Neural progenitor cell (in vitro differentiated cells): ENCODE measurements at regions not wholly inside any gene's neighbourhood (a gene's known extent, or its start where the extent isn't known, plus 50 kb on each side); places are given as distances from the start of the nearest gene placed in this dataset.

Experiments used
- DNase-seq: peaks from one replicate; pipeline ENCODE4 v3.0.0-alpha.2; 2016; ENCODE audit warnings: low spot score
- H2AFZ ChIP-seq: fragments of 200-600 bp; sonication (generic); replicated peaks from 2 replicates; pipeline ENCODE4 v1.6.1; 2016; ENCODE audit warnings: antibody characterized with exemption
- H3F3A ChIP-seq: fragments of 200-600 bp; sonication (generic); 2 replicates; pipeline ENCODE4 v1.6.1; 2016; ENCODE audit warnings: antibody characterized with exemption, low read depth
- H3K27ac ChIP-seq: fragments of 200-600 bp; sonication (generic); 2 replicates; pipeline ENCODE4 v1.5.1; 2016; ENCODE audit warnings: mild to moderate bottlenecking
- H3K27me3 ChIP-seq: fragments of 200-600 bp; sonication (generic); 2 replicates; pipeline ENCODE4 v1.6.1; 2016; ENCODE audit warnings: mild to moderate bottlenecking, moderate library complexity
- H3K36me3 ChIP-seq: fragments of 200-600 bp; sonication (generic); 2 replicates; pipeline ENCODE4 v1.5.1; 2016
- H3K4me1 ChIP-seq: fragments of 200-600 bp; sonication (generic); 2 replicates; pipeline ENCODE4 v1.6.1; 2016; ENCODE audit warnings: mixed run types
- H3K4me2 ChIP-seq: fragments of 200-600 bp; sonication (generic); 2 replicates; pipeline ENCODE4 v1.6.1; 2016
- H3K4me3 ChIP-seq: fragments of 200-600 bp; sonication (generic); 2 replicates; pipeline ENCODE4 v1.5.1; 2016
- H3K79me2 ChIP-seq: fragments of 200-600 bp; sonication (generic); 2 replicates; pipeline ENCODE4 v1.6.1; 2016; ENCODE audit warnings: low read depth
- H3K9ac ChIP-seq: fragments of 200-600 bp; sonication (generic); 2 replicates; pipeline ENCODE4 v1.6.1; 2016
- H3K9me3 ChIP-seq: fragments of 200-600 bp; sonication (generic); 2 replicates; pipeline ENCODE4 v1.5.1; 2016; ENCODE audit warnings: low read depth
- H4K20me1 ChIP-seq: fragments of 200-600 bp; sonication (generic); 2 replicates; pipeline ENCODE4 v1.6.1; 2016; ENCODE audit warnings: low read depth
- H3K27ac Mint-ChIP-seq: 3 replicates; pipeline ENCODE4 v1.8.0; 2021; ENCODE audit warnings: mixed read lengths
- H3K27me3 Mint-ChIP-seq: 2 replicates; pipeline ENCODE4 v1.8.0; 2022; ENCODE audit warnings: low read depth, mild to moderate bottlenecking, inconsistent platforms, moderate library complexity, mixed read lengths; ENCODE audit not compliant: insufficient read depth
- H3K36me3 Mint-ChIP-seq: 3 replicates; pipeline ENCODE4 v1.8.0; 2021; ENCODE audit warnings: mixed read lengths
- H3K4me1 Mint-ChIP-seq: 3 replicates; pipeline ENCODE4 v1.8.0; 2021; ENCODE audit warnings: mixed read lengths
- H3K4me3 Mint-ChIP-seq: 3 replicates; pipeline ENCODE4 v1.8.0; 2021; ENCODE audit warnings: mild to moderate bottlenecking, moderate library complexity, mixed read lengths
- H3K9me3 Mint-ChIP-seq: 3 replicates; pipeline ENCODE4 v1.8.0; 2020; ENCODE audit warnings: mixed read lengths
- CTCF ChIP-seq: fragments of 200-600 bp; sonication (generic); IDR thresholded peaks from 2 replicates; pipeline ENCODE4 v1.5.1; 2017; ENCODE audit warnings: antibody characterized with exemption, mild to moderate bottlenecking
- EZH2 ChIP-seq: fragments of 200-600 bp; sonication (generic); IDR thresholded peaks from 2 replicates; pipeline ENCODE4 v1.6.1; 2017; ENCODE audit warnings: antibody characterized with exemption, mild to moderate bottlenecking, moderate library complexity
- EZH2phosphoT487 ChIP-seq: fragments of 200-600 bp; sonication (generic); IDR thresholded peaks from 2 replicates; pipeline ENCODE4 v1.6.1; 2017; ENCODE audit warnings: antibody characterized with exemption

GRCh38 chr4:7121866-7122653 is 54.2 kb upstream of the GRPEL1 start:
- Mint-ChIP-seq H3K36me3 (no peaks in the 10 kb centered on the region), H3K27ac (no peak overlapping the region), H3K4me1 (peaks cover 41% of the 10 kb centered on the region), H3K27me3 (peaks cover 10% of the 10 kb centered on the region), H3K4me3 (no peak overlapping the region), H3K9me3 (no peaks in the 10 kb centered on the region)
- no peak for DNase-seq
- Histone ChIP-seq H3K9me3 (no peaks in the 10 kb centered on the region), H3K4me1 (no peaks in the 10 kb centered on the region), H3K79me2 (no peaks in the 10 kb centered on the region), H3K27ac (no peak overlapping the region), H2AFZ (no peak overlapping the region), H4K20me1 (no peaks in the 10 kb centered on the region), H3K4me2 (no peak overlapping the region), H3K27me3 (no peaks in the 10 kb centered on the region), H3K9ac (no peak overlapping the region), H3F3A (no peaks in the 10 kb centered on the region), H3K36me3 (no peaks in the 10 kb centered on the region), H3K4me3 (no peak overlapping the region)
- TF ChIP-seq CTCF (no peak), EZH2phosphoT487 (no peak)

GRCh38 chr4:7121174-7121573 is 53.3 kb upstream of the GRPEL1 start:
- Histone ChIP-seq H4K20me1 (no peaks in the 10 kb centered on the region), H3K36me3 (no peaks in the 10 kb centered on the region), H3K79me2 (no peaks in the 10 kb centered on the region), H3K4me2 (no peak overlapping the region), H3K9me3 (no peaks in the 10 kb centered on the region), H3F3A (no peaks in the 10 kb centered on the region), H3K4me1 (no peaks in the 10 kb centered on the region), H3K4me3 (no peak overlapping the region), H3K9ac (no peak overlapping the region), H2AFZ (no peak overlapping the region), H3K27me3 (no peaks in the 10 kb centered on the region), H3K27ac (no peak overlapping the region)
- H3K36me3 Mint-ChIP-seq: no peaks in the 10 kb centered on the region
- DNase-seq: no peak
- peaks cover 10% of the 10 kb centered on the region for H3K27me3 Mint-ChIP-seq
- peaks cover 37% of the 10 kb centered on the region for H3K4me1 Mint-ChIP-seq
- H3K4me3 Mint-ChIP-seq: no peak overlapping the region
- TF ChIP-seq EZH2 (no peak), EZH2phosphoT487 (no peak), CTCF (no peak)
- no peaks in the 10 kb centered on the region for H3K9me3 Mint-ChIP-seq
- H3K27ac Mint-ChIP-seq: peak overlapping the region; percentile 86

GRCh38 chr4:7120341-7120740 is 52.5 kb upstream of the GRPEL1 start:
- no peak overlapping the region for H3K9ac ChIP-seq
- no peak overlapping the region for H3K4me3 ChIP-seq
- no peaks in the 10 kb centered on the region for H3F3A ChIP-seq
- no peaks in the 10 kb centered on the region for H4K20me1 ChIP-seq
- H3K9me3 ChIP-seq: no peaks in the 10 kb centered on the region
- Mint-ChIP-seq H3K27ac (no peak overlapping the region), H3K4me3 (no peak overlapping the region), H3K36me3 (no peaks in the 10 kb centered on the region), H3K4me1 (peaks cover 35% of the 10 kb centered on the region), H3K9me3 (no peaks in the 10 kb centered on the region), H3K27me3 (peaks cover 9% of the 10 kb centered on the region)
- no peak overlapping the region for H2AFZ ChIP-seq
- no peak for DNase-seq
- H3K27ac ChIP-seq: no peak overlapping the region
- H3K36me3 ChIP-seq: no peaks in the 10 kb centered on the region
- H3K79me2 ChIP-seq: no peaks in the 10 kb centered on the region
- TF ChIP-seq EZH2phosphoT487: no peak
- no peak for TF ChIP-seq CTCF
- TF ChIP-seq EZH2: no peak
- no peaks in the 10 kb centered on the region for H3K27me3 ChIP-seq
- no peaks in the 10 kb centered on the region for H3K4me1 ChIP-seq
- no peak overlapping the region for H3K4me2 ChIP-seq
